Chondrocyte (in vitro differentiated cells): ENCODE measurements at regions not wholly inside any gene's neighbourhood (a gene's known extent, or its start where the extent isn't known, plus 50 kb on each side); places are given as distances from the start of the nearest gene placed in this dataset.

ENCODE experiments used
- DNase-seq: peaks from one replicate; pipeline ENCODE4 v3.0.0; 2021; ENCODE audit warnings: mixed read lengths, low spot score
- H3K27ac Mint-ChIP-seq: one replicate; pipeline ENCODE4 v1.8.0; 2021; ENCODE audit warnings: mild to moderate bottlenecking, moderate library complexity, mixed read lengths; ENCODE audit not compliant: unreplicated experiment
- H3K27me3 Mint-ChIP-seq: 2 replicates; pipeline ENCODE4 v1.8.0; 2021; ENCODE audit warnings: low read depth, mixed read lengths
- H3K36me3 Mint-ChIP-seq: 2 replicates; pipeline ENCODE4 v1.8.0; 2021; ENCODE audit warnings: low read depth, mixed read lengths
- H3K4me1 Mint-ChIP-seq: 2 replicates; pipeline ENCODE4 v1.8.0; 2021; ENCODE audit warnings: low read depth, mild to moderate bottlenecking, mixed read lengths
- H3K4me3 Mint-ChIP-seq: one replicate; pipeline ENCODE4 v1.8.0; 2021; ENCODE audit warnings: mild to moderate bottlenecking, moderate library complexity, mixed read lengths; ENCODE audit not compliant: unreplicated experiment
- H3K9me3 Mint-ChIP-seq: 2 replicates; pipeline ENCODE4 v1.8.0; 2021; ENCODE audit warnings: low read depth, mixed read lengths
- CTCF ChIP-seq: fragments of 200-600 bp; sonication (generic); IDR thresholded peaks from 2 replicates; pipeline ENCODE4 v1.5.0; 2021; ENCODE audit warnings: antibody characterized with exemption, mild to moderate bottlenecking, moderate library complexity

- Mint-ChIP-seq H3K9me3 (peaks cover 6% of the 10 kb centered on the region), H3K4me1 (peaks cover 90% of the 10 kb centered on the region), H3K27me3 (no peaks in the 10 kb centered on the region), H3K4me3 (no peak overlapping the region), H3K27ac (peak overlapping the region; percentile 67), H3K36me3 (peaks cover 1% of the 10 kb centered on the region)
- no peak for DNase-seq
- TF ChIP-seq CTCF = peak; percentile 17
These were observed 157.1 kb upstream of the CCDC150 start for GRCh38 chr2:196482119-196483065.

DNA sequence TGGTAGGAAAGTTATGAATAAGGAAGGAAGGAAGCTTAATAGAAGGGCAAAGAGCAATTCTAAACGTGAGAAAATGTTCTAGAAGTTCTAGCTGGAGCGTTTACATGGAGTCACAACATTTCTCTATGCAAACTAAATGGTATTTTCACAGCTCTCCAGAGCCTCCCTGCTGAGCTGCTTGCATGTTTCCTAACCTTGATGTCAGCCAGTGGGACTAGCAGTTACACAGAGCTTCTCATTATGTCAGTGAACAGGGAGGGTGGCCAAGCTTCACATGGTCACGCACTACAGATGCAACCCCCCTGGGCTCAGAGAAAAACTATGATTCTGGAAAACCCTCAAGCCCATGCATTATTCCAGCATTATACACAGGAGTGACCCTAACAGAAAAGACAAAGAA lies 153.4 kb upstream of the CCDC150 start:
- Mint-ChIP-seq H3K4me3 (no peak overlapping the region), H3K9me3 (peaks cover 6% of the 10 kb centered on the region), H3K27ac (peak overlapping the region; percentile 99), H3K27me3 (no peaks in the 10 kb centered on the region), H3K36me3 (peaks cover 6% of the 10 kb centered on the region), H3K4me1 (peaks cover 85% of the 10 kb centered on the region)
- TF ChIP-seq CTCF = no peak
- no peak for DNase-seq

DNA sequence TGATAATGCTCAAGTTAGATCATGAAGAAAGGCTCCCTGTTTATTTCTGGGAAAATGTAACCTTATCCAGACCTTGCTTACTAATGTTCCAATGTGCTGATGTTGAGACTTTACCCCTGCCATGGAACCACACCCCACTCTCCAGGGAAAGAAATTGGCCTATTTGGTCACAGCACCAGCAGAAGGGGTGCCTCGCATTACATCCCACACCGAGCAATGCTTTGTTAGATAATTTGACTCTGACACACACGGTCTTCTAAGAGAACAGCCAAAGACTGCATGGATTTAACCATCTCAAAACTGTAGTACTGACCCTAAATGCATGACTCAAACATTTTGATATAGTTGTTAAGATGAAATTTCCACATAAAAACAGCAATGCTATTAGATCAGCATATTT lies 152.1 kb upstream of the CCDC150 start:
- Mint-ChIP-seq H3K36me3 (peaks cover 6% of the 10 kb centered on the region), H3K4me1 (peaks cover 73% of the 10 kb centered on the region), H3K4me3 (peak overlapping the region; percentile 31), H3K27ac (peak overlapping the region; percentile 99), H3K27me3 (no peaks in the 10 kb centered on the region), H3K9me3 (peaks cover 6% of the 10 kb centered on the region)
- no peak for DNase-seq
- TF ChIP-seq CTCF = no peak

- Mint-ChIP-seq H3K4me3 (no peak overlapping the region), H3K27me3 (no peaks in the 10 kb centered on the region), H3K4me1 (peaks cover 59% of the 10 kb centered on the region), H3K36me3 (peaks cover 12% of the 10 kb centered on the region), H3K9me3 (peaks cover 15% of the 10 kb centered on the region), H3K27ac (peak overlapping the region; percentile 99)
- TF ChIP-seq CTCF = no peak
- DNase-seq = no peak
These were observed 150.1 kb upstream of the CCDC150 start for GRCh38 chr2:196489371-196489770.

DNA sequence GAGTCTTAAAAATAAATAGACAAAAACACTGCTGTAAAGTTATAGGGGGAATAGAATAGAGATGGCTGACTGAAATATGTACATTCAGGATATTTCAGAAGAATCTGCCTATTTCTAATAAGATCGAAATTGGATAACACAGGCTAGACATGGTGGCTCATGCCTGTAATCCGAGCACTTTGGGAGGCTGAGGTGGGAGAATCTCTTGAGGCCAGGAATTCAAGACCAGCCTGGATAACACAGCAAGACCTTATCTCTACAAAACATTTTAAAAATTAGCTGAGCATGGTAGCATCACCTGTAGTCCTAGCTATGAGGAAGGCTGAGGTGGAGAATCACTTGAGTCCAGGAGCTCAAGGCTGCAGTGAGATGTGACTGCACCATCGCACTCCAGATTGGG lies 146.6 kb upstream of the CCDC150 start:
- peaks cover 9% of the 10 kb centered on the region for H3K9me3 Mint-ChIP-seq
- H3K4me3 Mint-ChIP-seq = no peak overlapping the region
- peaks cover 27% of the 10 kb centered on the region for H3K4me1 Mint-ChIP-seq
- no peak for TF ChIP-seq CTCF
- no peak for DNase-seq
- no peak overlapping the region for H3K27ac Mint-ChIP-seq
- no peaks in the 10 kb centered on the region for H3K27me3 Mint-ChIP-seq
- H3K36me3 Mint-ChIP-seq = peaks cover 11% of the 10 kb centered on the region
